Adrenal gland (tissue), 9 donors: ENCODE measurements at regions not wholly inside any gene's neighbourhood (a gene's known extent, or its start where the extent isn't known, plus 50 kb on each side); places are given as distances from the start of the nearest gene placed in this dataset.

Experiments used
- DNase-seq, 7 donors: peaks; one replicate each; pipeline ENCODE4 v3.0.0-alpha.2; 2019 to 2020
- H3K27ac ChIP-seq, 5 donors: fragments of 200-600 bp; sonication (generic) in 4 of 5; 1 replicate in 3 of 5; 2 replicates in 2 of 5; pipeline versions ENCODE4 v1.5.1 to v1.8.0; 2016 to 2020; ENCODE audit warnings: mild to moderate bottlenecking in 1 of 5
- H3K27me3 ChIP-seq: fragments of 200-600 bp; 2 replicates; pipeline ENCODE4 v1.8.0; 2021
- H3K36me3 ChIP-seq, 2 donors: fragments of 200-600 bp; replicated peaks in 1 of 2; 1 replicate in 1 of 2; 2 replicates in 1 of 2; pipeline versions ENCODE4 v1.5.1 to v1.8.0; 2018 to 2022
- H3K4me1 ChIP-seq, 2 donors: fragments of 200-600 bp; replicated peaks in 1 of 2; 1 replicate in 1 of 2; 2 replicates in 1 of 2; pipeline versions ENCODE4 v1.5.1 to v1.8.0; 2018 to 2021
- H3K4me3 ChIP-seq, 4 donors: fragments of 200-600 bp; sonication (generic) in 3 of 4; one replicate each; pipeline ENCODE4 v1.5.1; 2016 to 2018
- H3K9me3 ChIP-seq, 3 donors: fragments of 200-600 bp; sonication (generic) in 1 of 3; replicated peaks in 1 of 3; 1 replicate in 2 of 3; 2 replicates in 1 of 3; pipeline versions ENCODE4 v1.5.1 to v1.8.0; 2016 to 2021
- POLR2A ChIP-seq, 2 donors: fragments of 450-650 bp; IDR thresholded peaks; one replicate each; pipeline ENCODE4 v1.6.1; 2017; ENCODE audit warnings: antibody characterized with exemption in 2 of 2, mild to moderate bottlenecking in 2 of 2, moderate library complexity in 1 of 2
- WGBS, 4 donors: extraction: QIAGEN DNeasy Blood & Tissue Kit in 2 of 4; methylation state at CpG; one replicate each; pipeline versions ENCODE4 v1.1.5 to v1.1.7; 2013 to 2017; 5-methylcytosine and 5-hydroxymethylcytosine counted together
- intact Hi-C, 2 donors: fragments of 100-400 bp; cut with DNase I; formaldehyde crosslinking; loops; one replicate each; pipeline versions ENCODE4 v1.14.1 to v1.15.0; 2022 to 2023
- TF ChIP-seq, protein P1 (sequence below), 6 experiments: fragments of 450-650 bp in 4 of 6; fragments of 200-600 bp in 2 of 6; sonication (generic) in 1 of 6; IDR thresholded peaks; 1 replicate in 5 of 6; 2 replicates in 1 of 6; pipeline versions ENCODE4 v1.5.1 to v1.8.0; 2016 to 2021; ENCODE audit warnings: antibody characterized with exemption in 6 of 6, mild to moderate bottlenecking in 2 of 6, moderate library complexity in 1 of 6
- donor health status: healthy with polysubstance abuse.
- donor health status: Bipolar disorder and iron deficiency.
- donor health status: DM: yes; HTN: yes; CAD: no.
- donor health status: DM: no; HTN: no; CAD: no.
- donor health status: DM: no; HTN: no; CAD: no.

DNA sequence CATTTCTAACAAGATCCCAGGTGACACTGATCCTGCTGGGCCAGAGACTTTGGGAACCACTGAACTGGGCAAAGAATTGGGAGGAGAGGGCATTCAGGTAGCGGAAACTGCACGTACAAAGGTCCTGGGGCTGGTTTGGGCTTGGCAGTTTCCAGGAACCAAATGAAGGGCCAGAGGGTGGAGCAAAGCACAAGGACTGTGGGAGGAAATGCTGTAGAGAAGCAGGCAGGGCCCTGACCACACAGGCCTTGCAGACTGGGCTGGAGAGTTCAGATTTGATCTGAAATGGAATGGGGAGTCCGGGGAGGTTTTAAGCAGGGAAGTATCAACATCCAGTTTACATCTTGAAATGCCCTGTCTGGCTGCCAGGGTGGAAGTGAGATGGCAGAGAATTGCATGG is 195.1 kb downstream of the PHETA1 start:
- H3K9me3 ChIP-seq = no peaks in the 10 kb centered on the region
- no peak for TF ChIP-seq POLR2A (IDR thresholded peaks at IDR 0.05)
- TF ChIP-seq, protein P1, sequence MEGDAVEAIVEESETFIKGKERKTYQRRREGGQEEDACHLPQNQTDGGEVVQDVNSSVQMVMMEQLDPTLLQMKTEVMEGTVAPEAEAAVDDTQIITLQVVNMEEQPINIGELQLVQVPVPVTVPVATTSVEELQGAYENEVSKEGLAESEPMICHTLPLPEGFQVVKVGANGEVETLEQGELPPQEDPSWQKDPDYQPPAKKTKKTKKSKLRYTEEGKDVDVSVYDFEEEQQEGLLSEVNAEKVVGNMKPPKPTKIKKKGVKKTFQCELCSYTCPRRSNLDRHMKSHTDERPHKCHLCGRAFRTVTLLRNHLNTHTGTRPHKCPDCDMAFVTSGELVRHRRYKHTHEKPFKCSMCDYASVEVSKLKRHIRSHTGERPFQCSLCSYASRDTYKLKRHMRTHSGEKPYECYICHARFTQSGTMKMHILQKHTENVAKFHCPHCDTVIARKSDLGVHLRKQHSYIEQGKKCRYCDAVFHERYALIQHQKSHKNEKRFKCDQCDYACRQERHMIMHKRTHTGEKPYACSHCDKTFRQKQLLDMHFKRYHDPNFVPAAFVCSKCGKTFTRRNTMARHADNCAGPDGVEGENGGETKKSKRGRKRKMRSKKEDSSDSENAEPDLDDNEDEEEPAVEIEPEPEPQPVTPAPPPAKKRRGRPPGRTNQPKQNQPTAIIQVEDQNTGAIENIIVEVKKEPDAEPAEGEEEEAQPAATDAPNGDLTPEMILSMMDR (IDR thresholded peaks at IDR 0.05) = no peak
- no peak overlapping the region for H3K27ac ChIP-seq
- WGBS, 4 donors = 76 to 94% (median 89%) methylated on average over 2 to 3 of the region's 3 CpGs
- DNase-seq = no peak
- no peaks in the 10 kb centered on the region for H3K36me3 ChIP-seq
- peaks cover 0 to 7% of the 10 kb centered on the region in 2 donors for H3K4me1 ChIP-seq
- peaks cover 6% of the 10 kb centered on the region for H3K27me3 ChIP-seq
- intact Hi-C loops = no loop called here
- no peak overlapping the region for H3K4me3 ChIP-seq

DNA sequence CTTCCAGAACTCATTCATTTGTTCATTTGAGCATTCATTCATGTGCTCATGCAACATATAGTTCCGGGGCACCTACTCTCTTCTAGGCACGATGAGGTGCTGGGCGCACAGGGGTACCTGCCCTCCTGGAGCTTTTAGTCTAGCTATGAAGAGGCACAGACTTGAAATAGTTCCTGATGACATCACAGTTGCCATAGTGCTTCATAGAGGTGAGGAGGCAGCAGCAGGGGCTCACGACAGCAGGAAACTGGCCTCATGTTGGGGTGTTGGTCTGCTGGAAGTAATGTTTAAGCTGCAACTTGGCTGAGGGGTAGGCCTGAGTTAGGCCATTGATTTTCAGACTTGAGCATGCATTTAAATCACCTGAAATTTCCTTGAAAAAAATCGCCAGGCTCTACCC is 195.5 kb downstream of the PHETA1 start:
- Histone ChIP-seq H3K27me3 (peaks cover 6% of the 10 kb centered on the region), H3K9me3 (no peaks in the 10 kb centered on the region), H3K4me3 (no peak overlapping the region), H3K4me1 (peaks cover 0 to 5% of the 10 kb centered on the region in 2 donors), H3K36me3 (no peaks in the 10 kb centered on the region), H3K27ac (no peak overlapping the region)
- intact Hi-C loops = no loop called here
- no peak for TF ChIP-seq POLR2A (IDR thresholded peaks at IDR 0.05)
- TF ChIP-seq, protein P1 (IDR thresholded peaks at IDR 0.05) = no peak
- no peak for DNase-seq
- 78 to 84% (median 83%) methylated on average over 3 to 5 of the region's 5 CpGs for WGBS, 4 donors

DNA sequence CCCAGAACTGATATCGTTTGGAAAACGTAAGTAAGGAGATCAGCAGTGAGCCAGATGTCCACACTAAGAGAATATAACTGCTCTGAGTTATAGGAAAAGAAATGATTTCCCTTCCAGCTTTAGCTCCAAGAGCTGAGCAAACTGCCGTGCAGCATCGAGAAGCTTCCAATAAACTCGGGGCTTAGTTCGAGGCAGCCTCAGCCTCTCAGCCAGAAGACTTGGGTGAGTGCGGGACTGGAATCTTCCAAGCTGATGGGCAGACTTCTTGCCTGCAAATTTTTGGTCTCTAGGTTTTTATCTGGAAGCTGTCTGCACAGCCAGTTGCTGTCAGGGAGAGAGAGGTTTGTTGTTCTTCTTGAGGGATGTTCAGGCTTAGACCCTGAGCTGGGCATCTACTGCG is 196.1 kb downstream of the PHETA1 start:
- Histone ChIP-seq H3K36me3 (no peaks in the 10 kb centered on the region), H3K4me1 (no peaks in the 10 kb centered on the region), H3K27me3 (peaks cover 6% of the 10 kb centered on the region), H3K27ac (no peak overlapping the region), H3K4me3 (no peak overlapping the region), H3K9me3 (no peaks in the 10 kb centered on the region)
- no peak for TF ChIP-seq POLR2A (IDR thresholded peaks at IDR 0.05)
- TF ChIP-seq, protein P1 (IDR thresholded peaks at IDR 0.05) = no peak
- intact Hi-C loops = no loop called here
- WGBS, 4 donors = 63 to 80% (median 66%) methylated on average over 8 of the region's 8 CpGs
- DNase-seq = no peak

DNA sequence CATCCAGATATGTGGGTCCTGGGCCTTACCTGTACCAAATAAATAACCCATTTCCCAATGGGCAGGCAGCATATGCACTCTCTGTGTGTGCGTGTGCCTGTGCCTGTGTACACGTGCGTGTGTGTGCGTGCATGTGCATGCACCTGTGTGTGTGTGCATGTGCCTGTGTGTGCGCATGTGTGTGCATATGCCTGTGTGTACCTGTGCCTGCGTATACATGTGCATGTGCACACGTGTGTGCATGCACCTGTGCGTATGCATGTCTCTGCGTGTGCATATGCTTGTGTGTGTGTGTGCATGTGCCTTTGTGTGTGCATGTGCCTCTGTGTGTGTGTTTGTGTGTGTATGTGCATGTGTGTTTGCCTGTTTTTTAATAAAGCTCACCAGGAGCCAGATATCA is 197.1 kb downstream of the PHETA1 start:
- no peaks in the 10 kb centered on the region for H3K36me3 ChIP-seq
- no peaks in the 10 kb centered on the region for H3K9me3 ChIP-seq
- intact Hi-C loops = no loop called here
- H3K27ac ChIP-seq = no peak overlapping the region
- no peak for TF ChIP-seq POLR2A (IDR thresholded peaks at IDR 0.05)
- TF ChIP-seq, protein P1 (IDR thresholded peaks at IDR 0.05) = no peak
- no peak overlapping the region for H3K4me3 ChIP-seq
- no peak for DNase-seq
- WGBS, 4 donors = 79 to 89% (median 82%) methylated on average over 8 to 9 of the region's 9 CpGs
- no peaks in the 10 kb centered on the region for H3K4me1 ChIP-seq
- peaks cover 6% of the 10 kb centered on the region for H3K27me3 ChIP-seq
